HFFc6 (cell line): ENCODE measurements at regions not wholly inside any gene's neighbourhood (a gene's known extent, or its start where the extent isn't known, plus 50 kb on each side); places are given as distances from the start of the nearest gene placed in this dataset.
"Not testable (repeated sequence)": the region's sequence is repeated elsewhere in the genome, so short reads cannot be mapped to it uniquely, and the experiment has no call there.

Experiments used
- DNase-seq: peaks from one replicate; pipeline ENCODE4 v3.0.0-alpha.2; 2018
- H3K27ac Mint-ChIP-seq: 2 replicates; pipeline ENCODE4 v1.8.0; 2020; ENCODE audit warnings: mild to moderate bottlenecking, mixed read lengths
- H3K27me3 Mint-ChIP-seq: 2 replicates; pipeline ENCODE4 v1.8.0; 2021; ENCODE audit warnings: mild to moderate bottlenecking, moderate library complexity, mixed read lengths; ENCODE audit not compliant: insufficient read depth
- H3K36me3 Mint-ChIP-seq: 2 replicates; pipeline ENCODE4 v1.8.0; 2021; ENCODE audit warnings: low read depth, mixed read lengths
- H3K4me1 Mint-ChIP-seq: 2 replicates; pipeline ENCODE4 v1.8.0; 2020; ENCODE audit warnings: low read depth, mixed read lengths
- H3K4me3 Mint-ChIP-seq: 2 replicates; pipeline ENCODE4 v1.8.0; 2020; ENCODE audit warnings: mild to moderate bottlenecking, moderate library complexity, mixed read lengths
- H3K9me3 Mint-ChIP-seq: 2 replicates; pipeline ENCODE4 v1.8.0; 2020; ENCODE audit warnings: mild to moderate bottlenecking, mixed read lengths
- CTCF ChIP-seq: fragments of 200-600 bp; sonication (generic); IDR thresholded peaks from 2 replicates; pipeline ENCODE4 v1.5.0; 2021; ENCODE audit warnings: antibody characterized with exemption, mild to moderate bottlenecking

- H3K27me3 Mint-ChIP-seq, H3K36me3 Mint-ChIP-seq, H3K4me1 Mint-ChIP-seq, H3K4me3 Mint-ChIP-seq, DNase-seq, H3K27ac Mint-ChIP-seq: not testable (repeated sequence)
- H3K9me3 Mint-ChIP-seq = peaks cover 76% of the 10 kb centered on the region
Observed at GRCh38 chr11:54797906-54798305, 91.3 kb downstream of the OR4A5 start.

DNA sequence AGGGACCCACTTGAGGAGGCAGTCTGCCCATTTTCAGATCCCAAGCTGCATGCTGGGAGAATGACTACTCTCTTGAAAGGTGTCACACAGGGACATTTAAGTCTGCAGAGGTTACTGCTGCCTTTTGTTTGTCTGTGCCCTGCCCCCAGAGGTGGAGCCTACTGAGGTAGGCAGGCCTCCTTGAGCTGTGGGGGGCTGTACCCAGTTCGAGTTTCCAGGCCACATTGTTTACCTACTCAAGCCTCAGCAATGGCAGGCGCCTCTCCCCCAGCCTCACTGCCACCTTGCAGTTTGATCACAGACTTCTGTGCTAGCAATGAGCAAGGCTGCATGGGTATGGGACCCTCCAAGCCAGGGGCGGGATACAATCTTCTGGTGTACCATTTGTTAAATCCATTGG is 126.0 kb downstream of the OR4A5 start:
- H3K4me3 Mint-ChIP-seq = no peak overlapping the region
- H3K27me3 Mint-ChIP-seq = no peaks in the 10 kb centered on the region
- no peak for DNase-seq
- H3K9me3 Mint-ChIP-seq = peaks cover 89% of the 10 kb centered on the region
- 0 out of 2 replicates have a peak, but pooled peaks cover 4% of the 10 kb centered on the region for H3K36me3 Mint-ChIP-seq
- TF ChIP-seq CTCF = no peak
- no peak overlapping the region for H3K27ac Mint-ChIP-seq
- no peaks in the 10 kb centered on the region for H3K4me1 Mint-ChIP-seq

DNA sequence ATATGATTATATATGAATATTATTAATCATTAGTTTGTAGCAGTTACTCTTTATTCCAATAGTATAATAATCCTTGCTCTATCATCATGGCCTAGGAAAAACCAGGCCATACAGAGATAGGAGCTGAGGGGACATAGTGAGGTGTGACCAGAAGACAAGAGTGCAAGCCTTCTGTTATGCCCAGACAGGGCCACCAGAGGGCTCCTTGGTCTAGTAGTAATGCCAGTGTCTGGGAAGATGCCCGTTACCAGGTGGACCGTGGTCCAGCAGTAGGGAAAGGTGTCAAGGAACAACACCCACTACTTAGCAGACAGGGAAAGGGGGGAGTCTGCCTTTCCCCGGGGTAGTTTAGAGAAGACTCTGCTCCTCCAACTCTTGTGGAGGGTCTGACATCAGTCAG is 148.4 kb downstream of the OR4A5 start:
- not testable (repeated sequence) for DNase-seq, H3K36me3 Mint-ChIP-seq, H3K27ac Mint-ChIP-seq, H3K4me1 Mint-ChIP-seq, H3K4me3 Mint-ChIP-seq, H3K27me3 Mint-ChIP-seq
- H3K9me3 Mint-ChIP-seq = peaks cover 79% of the 10 kb centered on the region
- peak; percentile 14; the same call in 1 of the 2 replicates for TF ChIP-seq CTCF
